ENCODE measurements at regions not wholly inside any gene's neighbourhood (a gene's known extent, or its start where the extent isn't known, plus 50 kb on each side); places are given as distances from the start of the nearest gene placed in this dataset.

GRCh38 chr18:1848716-1849115, 722.6 kb downstream of the METTL4 start:
- H3K4me3 ChIP-seq (replicated peaks in 1 of 2; ENCODE audit: low read depth in 1 of 2, low read length in 2 of 2), result no peak overlapping the region
- no TSS peak for BruUV-seq (replicated peaks)
- no peak overlapping the region for H2AFZ ChIP-seq (ENCODE audit: low read depth, low read length, poor library complexity, severe bottlenecking)
- H3K27ac ChIP-seq (ENCODE audit: low read depth, low read length), result no peak overlapping the region
- H3K9me2 ChIP-seq (ENCODE audit: insufficient read depth), result no peaks in the 10 kb centered on the region
- H3K4me2 ChIP-seq (ENCODE audit: low read length), result no peak overlapping the region
- TF ChIP-seq CTCF (IDR thresholded peaks at IDR 0.05 in 2 of 3, conservative IDR thresholded peaks at IDR 0.05 in 1 of 3; ENCODE audit: borderline replicate concordance in 1 of 3, insufficient read depth in 1 of 3, low read depth in 2 of 3, low read length in 2 of 3) (no peak), SP1 (IDR thresholded peaks at IDR 0.05; ENCODE audit: low read depth) (no peak), JUND (IDR thresholded peaks at IDR 0.05) (no peak), EGR1 (IDR thresholded peaks at IDR 0.05; ENCODE audit: low read depth) (no peak), POLR2A (IDR thresholded peaks at IDR 0.05; ENCODE audit: borderline replicate concordance, extremely low read depth, insufficient read depth, insufficient read length) (no peak), CEBPB (IDR thresholded peaks at IDR 0.05; ENCODE audit: low read depth) (no peak)
- ATAC-seq (no peak), DNase-seq (ENCODE audit: low read depth, low spot score) (no peak)
- H3K9ac ChIP-seq (ENCODE audit: low read length), result no peak overlapping the region
- intact Hi-C loops (cut with micrococcal nuclease), result no loop called here
- ChIA-PET POLR2A (no interaction called here), RAD21 (ENCODE audit: low non-redundant PET in 1 of 2, low total read pairs in 2 of 2, uncharacterized antibody in 2 of 2, unreplicated experiment in 2 of 2) (no interaction called here), CTCF (no interaction called here)
- no peaks in the 10 kb centered on the region for H3K79me2 ChIP-seq (ENCODE audit: insufficient read depth, low read length)
- H3K9me3 ChIP-seq (ENCODE audit: control insufficient read depth in 1 of 2, insufficient read depth in 1 of 2, low read depth in 1 of 2, low read length in 2 of 2), result no peaks in the 10 kb centered on the region
- H4K20me1 ChIP-seq (ENCODE audit: insufficient read depth), result no peaks in the 10 kb centered on the region
- no peaks in the 10 kb centered on the region for H3K36me3 ChIP-seq (ENCODE audit: control insufficient read depth in 1 of 2, insufficient read depth in 2 of 2, low read length in 2 of 2)
- H3K4me1 ChIP-seq (ENCODE audit: control insufficient read depth in 1 of 2, insufficient read depth in 2 of 2, low read length in 2 of 2), result no peaks in the 10 kb centered on the region
- H3K27me3 ChIP-seq (ENCODE audit: insufficient read depth, low read length), result no peaks in the 10 kb centered on the region

- Histone ChIP-seq H3K36me3 (ENCODE audit: control insufficient read depth in 1 of 2, insufficient read depth in 2 of 2, low read length in 2 of 2) (no peaks in the 10 kb centered on the region), H3K27me3 (ENCODE audit: insufficient read depth, low read length) (no peaks in the 10 kb centered on the region), H3K27ac (ENCODE audit: low read depth, low read length) (no peak overlapping the region), H3K4me3 (replicated peaks in 1 of 2; ENCODE audit: low read depth in 1 of 2, low read length in 2 of 2) (no peak overlapping the region), H4K20me1 (ENCODE audit: insufficient read depth) (no peaks in the 10 kb centered on the region), H2AFZ (ENCODE audit: low read depth, low read length, poor library complexity, severe bottlenecking) (no peak overlapping the region), H3K9me3 (ENCODE audit: control insufficient read depth in 1 of 2, insufficient read depth in 1 of 2, low read depth in 1 of 2, low read length in 2 of 2) (no peaks in the 10 kb centered on the region), H3K9me2 (ENCODE audit: insufficient read depth) (no peaks in the 10 kb centered on the region), H3K4me1 (ENCODE audit: control insufficient read depth in 1 of 2, insufficient read depth in 2 of 2, low read length in 2 of 2) (no peaks in the 10 kb centered on the region), H3K79me2 (ENCODE audit: insufficient read depth, low read length) (no peaks in the 10 kb centered on the region), H3K4me2 (ENCODE audit: low read length) (no peak overlapping the region), H3K9ac (ENCODE audit: low read length) (no peak overlapping the region)
- BruUV-seq (replicated peaks), result no TSS peak
- POLR2A ChIA-PET, result no interaction called here
- ATAC-seq (no peak), DNase-seq (ENCODE audit: low read depth, low spot score) (no peak)
- RAD21 ChIA-PET (ENCODE audit: low non-redundant PET in 1 of 2, low total read pairs in 2 of 2, uncharacterized antibody in 2 of 2, unreplicated experiment in 2 of 2), result no interaction called here
- intact Hi-C loops (cut with micrococcal nuclease), result no loop called here
- CTCF ChIA-PET, result no interaction called here
- no peak for TF ChIP-seq EZH2 (IDR thresholded peaks at IDR 0.05)
- TF ChIP-seq TCF7L2 (IDR thresholded peaks at IDR 0.05; ENCODE audit: borderline replicate concordance, extremely low read depth, insufficient read depth, insufficient read length), result no peak
- TF ChIP-seq ATF3 (IDR thresholded peaks at IDR 0.05), result no peak
- TF ChIP-seq ELF1 (IDR thresholded peaks at IDR 0.05; ENCODE audit: borderline replicate concordance, low read depth), result no peak
- TF ChIP-seq SP1 (IDR thresholded peaks at IDR 0.05; ENCODE audit: low read depth), result no peak
- no peak for TF ChIP-seq SRF (IDR thresholded peaks at IDR 0.05; ENCODE audit: low read depth)
- TF ChIP-seq REST (IDR thresholded peaks at IDR 0.05; ENCODE audit: low read depth), result no peak
- no peak for TF ChIP-seq SIN3A (IDR thresholded peaks at IDR 0.05; ENCODE audit: low read depth)
- no peak for TF ChIP-seq ZFX (IDR thresholded peaks at IDR 0.05)
- no peak for TF ChIP-seq CTCF (IDR thresholded peaks at IDR 0.05 in 2 of 3, conservative IDR thresholded peaks at IDR 0.05 in 1 of 3; ENCODE audit: borderline replicate concordance in 1 of 3, insufficient read depth in 1 of 3, low read depth in 2 of 3, low read length in 2 of 3)
These were observed 721.9 kb downstream of the METTL4 start for GRCh38 chr18:1849386-1849785.
